HepG2 (cell line): ENCODE measurements at regions not wholly inside any gene's neighbourhood (a gene's known extent, or its start where the extent isn't known, plus 50 kb on each side); places are given as distances from the start of the nearest gene placed in this dataset.

Experiments
- GFI1 ChIP-seq: sonication (generic); formaldehyde crosslinking; IDR thresholded peaks from 2 replicates; pipeline ENCODE4 v1.5.0; 2020; ENCODE audit warnings: missing genetic modification reagents, mild to moderate bottlenecking, borderline replicate concordance
- HOXA9 ChIP-seq: sonication (generic); formaldehyde crosslinking; IDR thresholded peaks from 2 replicates; pipeline ENCODE4 v1.8.1; 2022; ENCODE audit warnings: missing genetic modification reagents, mild to moderate bottlenecking, moderate library complexity, borderline replicate concordance
- KLF15 ChIP-seq: sonication (generic); formaldehyde crosslinking; IDR thresholded peaks from 2 replicates; pipeline ENCODE4 v1.8.1; 2023; ENCODE audit warnings: borderline replicate concordance, mild to moderate bottlenecking, inconsistent platforms, missing genetic modification reagents, mixed read lengths
- NBN ChIP-seq: fragments of 450-650 bp; conservative IDR thresholded peaks from 2 replicates; pipeline ENCODE4 v1.6.1; 2017
- NFRKB ChIP-seq: fragments of 450-650 bp; IDR thresholded peaks from 2 replicates; pipeline ENCODE4 v1.6.1; 2017
- PAWR ChIP-seq: sonication (generic); formaldehyde crosslinking; IDR thresholded peaks from 2 replicates; pipeline ENCODE4 v1.4.0; 2020; ENCODE audit warnings: missing genetic modification reagents, mild to moderate bottlenecking, borderline replicate concordance
- PLRG1 ChIP-seq: fragments of 450-650 bp; conservative IDR thresholded peaks from 2 replicates; pipeline ENCODE4 v1.6.1; 2016
- SIX4 ChIP-seq: sonication (generic); formaldehyde crosslinking; IDR thresholded peaks from 2 replicates; pipeline ENCODE4 v1.4.0; 2020; ENCODE audit warnings: missing genetic modification reagents
- SUZ12 ChIP-seq: fragments of 150-350 bp; IDR thresholded peaks from 2 replicates; pipeline ENCODE4 v1.6.1; 2014; ENCODE audit warnings: low read depth, low read length
- TBX3 ChIP-seq: fragments of 450-650 bp; IDR thresholded peaks from 2 replicates; pipeline ENCODE4 v1.6.1; 2017; ENCODE audit warnings: antibody characterized with exemption, mild to moderate bottlenecking, inconsistent platforms, borderline replicate concordance
- ZFP41 ChIP-seq: sonication (generic); formaldehyde crosslinking; IDR thresholded peaks from 2 replicates; pipeline ENCODE4 v1.4.0; 2020; ENCODE audit warnings: mild to moderate bottlenecking, missing genetic modification reagents, borderline replicate concordance
- ZNF296 ChIP-seq: sonication (generic); formaldehyde crosslinking; conservative IDR thresholded peaks from 2 replicates; pipeline ENCODE4 v1.5.0; 2020; ENCODE audit warnings: mild to moderate bottlenecking, missing genetic modification reagents
- ZNF317 ChIP-seq: sonication (generic); formaldehyde crosslinking; IDR thresholded peaks from 2 replicates; pipeline ENCODE4 v1.5.0; 2020; ENCODE audit warnings: mild to moderate bottlenecking, missing genetic modification reagents
- TF ChIP-seq, protein P1 (sequence below): sonication (generic); formaldehyde crosslinking; IDR thresholded peaks from 2 replicates; pipeline ENCODE4 v1.5.0; 2020; ENCODE audit warnings: missing genetic modification reagents, mild to moderate bottlenecking, borderline replicate concordance
- TF ChIP-seq, protein P2 (sequence below): sonication (generic); formaldehyde crosslinking; IDR thresholded peaks from 2 replicates; pipeline ENCODE4 v1.5.1; 2020; ENCODE audit warnings: missing genetic modification reagents, mild to moderate bottlenecking, borderline replicate concordance
- TF ChIP-seq, protein P3 (sequence below), 2 experiments: sonication (generic) in 1 of 2; formaldehyde crosslinking in 1 of 2; IDR thresholded peaks; 2 replicates each; pipeline versions ENCODE4 v1.4.0 to v1.6.1; 2018 to 2020; ENCODE audit warnings: missing genetic modification reagents in 2 of 2, borderline replicate concordance in 1 of 2, low read depth in 1 of 2, mild to moderate bottlenecking in 1 of 2, missing biosample characterization in 1 of 2
- TF ChIP-seq, protein P4 (sequence below): sonication (generic); formaldehyde crosslinking; IDR thresholded peaks from 2 replicates; pipeline ENCODE4 v1.5.0; 2020; ENCODE audit warnings: missing genetic modification reagents, mild to moderate bottlenecking, borderline replicate concordance
- TF ChIP-seq, protein P5 (sequence below): sonication (generic); formaldehyde crosslinking; IDR thresholded peaks from 2 replicates; pipeline ENCODE4 v1.5.0; 2020; ENCODE audit warnings: missing genetic modification reagents
- TF ChIP-seq, protein P6 (sequence below): sonication (generic); formaldehyde crosslinking; IDR thresholded peaks from 2 replicates; pipeline ENCODE4 v1.4.0; 2020; ENCODE audit warnings: missing genetic modification reagents, borderline replicate concordance

DNA sequence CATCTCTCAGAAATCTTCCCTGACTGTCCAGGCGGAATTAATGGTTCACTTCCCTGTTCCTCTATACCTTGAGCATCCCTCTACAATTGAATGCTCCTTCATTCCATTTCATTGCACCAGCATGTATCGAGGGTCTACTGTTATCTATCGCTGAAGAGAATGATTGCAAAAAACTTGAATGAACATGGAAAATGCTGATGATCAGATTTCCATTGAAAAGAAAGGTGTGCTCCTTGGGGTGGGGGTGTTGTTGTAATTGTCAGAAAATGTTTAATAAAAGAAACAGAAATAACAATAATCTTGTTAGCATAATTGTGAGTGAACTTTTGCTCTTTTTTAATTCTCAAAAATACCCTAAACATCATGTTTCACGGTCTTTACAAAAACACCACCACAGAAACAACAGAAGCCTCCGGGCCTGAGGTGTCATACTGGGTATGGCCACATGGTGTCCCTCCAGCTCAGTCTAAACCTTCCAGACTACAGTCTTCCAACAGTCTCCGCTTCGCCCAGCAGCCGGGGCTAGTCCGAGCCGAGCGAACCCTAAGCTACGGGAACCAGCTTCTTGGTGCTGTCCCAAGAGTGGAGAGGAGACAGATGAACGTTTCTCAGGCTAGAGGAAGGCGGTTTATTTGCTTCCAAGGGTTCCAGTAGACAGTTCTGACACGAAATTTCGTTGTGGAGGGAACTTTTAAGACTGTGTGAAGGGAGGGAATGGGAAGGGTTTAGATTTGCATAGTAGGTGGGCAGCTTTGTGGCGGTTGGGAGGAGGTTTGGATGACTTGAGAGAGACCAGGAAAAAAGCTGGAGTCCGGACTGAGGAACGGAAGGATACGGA lies 75.8 kb upstream of the ZBED5 start (continued):
- TF ChIP-seq, protein P1, sequence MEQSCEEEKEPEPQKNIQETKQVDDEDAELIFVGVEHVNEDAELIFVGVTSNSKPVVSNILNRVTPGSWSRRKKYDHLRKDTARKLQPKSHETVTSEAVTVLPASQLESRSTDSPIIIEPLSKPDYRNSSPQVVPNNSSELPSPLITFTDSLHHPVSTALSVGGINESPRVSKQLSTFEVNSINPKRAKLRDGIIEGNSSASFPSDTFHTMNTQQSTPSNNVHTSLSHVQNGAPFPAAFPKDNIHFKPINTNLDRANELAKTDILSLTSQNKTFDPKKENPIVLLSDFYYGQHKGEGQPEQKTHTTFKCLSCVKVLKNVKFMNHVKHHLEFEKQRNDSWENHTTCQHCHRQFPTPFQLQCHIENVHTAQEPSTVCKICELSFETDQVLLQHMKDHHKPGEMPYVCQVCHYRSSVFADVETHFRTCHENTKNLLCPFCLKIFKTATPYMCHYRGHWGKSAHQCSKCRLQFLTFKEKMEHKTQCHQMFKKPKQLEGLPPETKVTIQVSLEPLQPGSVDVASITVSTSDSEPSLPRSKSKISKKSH (CRISPR knock-in tag) = no peak
- TF ChIP-seq GFI1 (CRISPR knock-in tag) (no peak), PAWR (CRISPR knock-in tag) (no peak), NBN (no peak), KLF15 (CRISPR knock-in tag) (no peak), ZNF296 (CRISPR knock-in tag) (no peak), SIX4 (CRISPR knock-in tag) (no peak), ZFP41 (no peak), ZNF317 (no peak), PLRG1 (no peak), HOXA9 (CRISPR knock-in tag) (no peak), NFRKB (no peak), TBX3 (no peak), SUZ12 (no peak)
- TF ChIP-seq, protein P2, sequence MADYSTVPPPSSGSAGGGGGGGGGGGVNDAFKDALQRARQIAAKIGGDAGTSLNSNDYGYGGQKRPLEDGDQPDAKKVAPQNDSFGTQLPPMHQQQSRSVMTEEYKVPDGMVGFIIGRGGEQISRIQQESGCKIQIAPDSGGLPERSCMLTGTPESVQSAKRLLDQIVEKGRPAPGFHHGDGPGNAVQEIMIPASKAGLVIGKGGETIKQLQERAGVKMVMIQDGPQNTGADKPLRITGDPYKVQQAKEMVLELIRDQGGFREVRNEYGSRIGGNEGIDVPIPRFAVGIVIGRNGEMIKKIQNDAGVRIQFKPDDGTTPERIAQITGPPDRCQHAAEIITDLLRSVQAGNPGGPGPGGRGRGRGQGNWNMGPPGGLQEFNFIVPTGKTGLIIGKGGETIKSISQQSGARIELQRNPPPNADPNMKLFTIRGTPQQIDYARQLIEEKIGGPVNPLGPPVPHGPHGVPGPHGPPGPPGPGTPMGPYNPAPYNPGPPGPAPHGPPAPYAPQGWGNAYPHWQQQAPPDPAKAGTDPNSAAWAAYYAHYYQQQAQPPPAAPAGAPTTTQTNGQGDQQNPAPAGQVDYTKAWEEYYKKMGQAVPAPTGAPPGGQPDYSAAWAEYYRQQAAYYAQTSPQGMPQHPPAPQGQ (CRISPR knock-in tag) = no peak
- TF ChIP-seq, protein P3, sequence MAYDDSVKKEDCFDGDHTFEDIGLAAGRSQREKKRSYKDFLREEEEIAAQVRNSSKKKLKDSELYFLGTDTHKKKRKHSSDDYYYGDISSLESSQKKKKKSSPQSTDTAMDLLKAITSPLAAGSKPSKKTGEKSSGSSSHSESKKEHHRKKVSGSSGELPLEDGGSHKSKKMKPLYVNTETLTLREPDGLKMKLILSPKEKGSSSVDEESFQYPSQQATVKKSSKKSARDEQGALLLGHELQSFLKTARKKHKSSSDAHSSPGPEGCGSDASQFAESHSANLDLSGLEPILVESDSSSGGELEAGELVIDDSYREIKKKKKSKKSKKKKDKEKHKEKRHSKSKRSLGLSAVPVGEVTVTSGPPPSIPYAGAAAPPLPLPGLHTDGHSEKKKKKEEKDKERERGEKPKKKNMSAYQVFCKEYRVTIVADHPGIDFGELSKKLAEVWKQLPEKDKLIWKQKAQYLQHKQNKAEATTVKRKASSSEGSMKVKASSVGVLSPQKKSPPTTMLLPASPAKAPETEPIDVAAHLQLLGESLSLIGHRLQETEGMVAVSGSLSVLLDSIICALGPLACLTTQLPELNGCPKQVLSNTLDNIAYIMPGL (CRISPR knock-in tag; IDR thresholded peaks at IDR 0.05; ENCODE audit: borderline replicate concordance in 1 of 2, low read depth in 1 of 2) = peak in 1 of 2 experiments; percentile 26; a peak in 1 of 4 replicates
- TF ChIP-seq, protein P4, sequence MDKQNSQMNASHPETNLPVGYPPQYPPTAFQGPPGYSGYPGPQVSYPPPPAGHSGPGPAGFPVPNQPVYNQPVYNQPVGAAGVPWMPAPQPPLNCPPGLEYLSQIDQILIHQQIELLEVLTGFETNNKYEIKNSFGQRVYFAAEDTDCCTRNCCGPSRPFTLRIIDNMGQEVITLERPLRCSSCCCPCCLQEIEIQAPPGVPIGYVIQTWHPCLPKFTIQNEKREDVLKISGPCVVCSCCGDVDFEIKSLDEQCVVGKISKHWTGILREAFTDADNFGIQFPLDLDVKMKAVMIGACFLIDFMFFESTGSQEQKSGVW (CRISPR knock-in tag) = no peak
- TF ChIP-seq, protein P5, sequence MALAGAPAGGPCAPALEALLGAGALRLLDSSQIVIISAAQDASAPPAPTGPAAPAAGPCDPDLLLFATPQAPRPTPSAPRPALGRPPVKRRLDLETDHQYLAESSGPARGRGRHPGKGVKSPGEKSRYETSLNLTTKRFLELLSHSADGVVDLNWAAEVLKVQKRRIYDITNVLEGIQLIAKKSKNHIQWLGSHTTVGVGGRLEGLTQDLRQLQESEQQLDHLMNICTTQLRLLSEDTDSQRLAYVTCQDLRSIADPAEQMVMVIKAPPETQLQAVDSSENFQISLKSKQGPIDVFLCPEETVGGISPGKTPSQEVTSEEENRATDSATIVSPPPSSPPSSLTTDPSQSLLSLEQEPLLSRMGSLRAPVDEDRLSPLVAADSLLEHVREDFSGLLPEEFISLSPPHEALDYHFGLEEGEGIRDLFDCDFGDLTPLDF (CRISPR knock-in tag) = no peak
- TF ChIP-seq, protein P6, sequence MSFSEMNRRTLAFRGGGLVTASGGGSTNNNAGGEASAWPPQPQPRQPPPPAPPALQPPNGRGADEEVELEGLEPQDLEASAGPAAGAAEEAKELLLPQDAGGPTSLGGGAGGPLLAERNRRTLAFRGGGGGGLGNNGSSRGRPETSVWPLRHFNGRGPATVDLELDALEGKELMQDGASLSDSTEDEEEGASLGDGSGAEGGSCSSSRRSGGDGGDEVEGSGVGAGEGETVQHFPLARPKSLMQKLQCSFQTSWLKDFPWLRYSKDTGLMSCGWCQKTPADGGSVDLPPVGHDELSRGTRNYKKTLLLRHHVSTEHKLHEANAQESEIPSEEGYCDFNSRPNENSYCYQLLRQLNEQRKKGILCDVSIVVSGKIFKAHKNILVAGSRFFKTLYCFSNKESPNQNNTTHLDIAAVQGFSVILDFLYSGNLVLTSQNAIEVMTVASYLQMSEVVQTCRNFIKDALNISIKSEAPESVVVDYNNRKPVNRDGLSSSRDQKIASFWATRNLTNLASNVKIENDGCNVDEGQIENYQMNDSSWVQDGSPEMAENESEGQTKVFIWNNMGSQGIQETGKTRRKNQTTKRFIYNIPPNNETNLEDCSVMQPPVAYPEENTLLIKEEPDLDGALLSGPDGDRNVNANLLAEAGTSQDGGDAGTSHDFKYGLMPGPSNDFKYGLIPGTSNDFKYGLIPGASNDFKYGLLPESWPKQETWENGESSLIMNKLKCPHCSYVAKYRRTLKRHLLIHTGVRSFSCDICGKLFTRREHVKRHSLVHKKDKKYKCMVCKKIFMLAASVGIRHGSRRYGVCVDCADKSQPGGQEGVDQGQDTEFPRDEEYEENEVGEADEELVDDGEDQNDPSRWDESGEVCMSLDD (CRISPR knock-in tag) = no peak
